Thyroid gland (tissue), 4 donors: ENCODE measurements at regions not wholly inside any gene's neighbourhood (a gene's known extent, or its start where the extent isn't known, plus 50 kb on each side); places are given as distances from the start of the nearest gene placed in this dataset.

Experiments
- DNase-seq, 2 donors: peaks; one replicate each; pipeline ENCODE4 v3.0.0-alpha.2; 2019
- H3K27ac ChIP-seq, 3 donors: fragments of 200-600 bp; sonication (generic); 1 replicate in 2 of 3; 2 replicates in 1 of 3; pipeline ENCODE4 v1.5.1; 2016 to 2019; ENCODE audit warnings: mild to moderate bottlenecking in 1 of 3, moderate library complexity in 1 of 3
- H3K27me3 ChIP-seq: fragments of 200-600 bp; sonication (generic); one replicate; pipeline ENCODE4 v1.5.1; 2019
- H3K36me3 ChIP-seq, 2 donors: fragments of 200-600 bp; sonication (generic); one replicate each; pipeline ENCODE4 v1.5.1; 2016 to 2019
- H3K4me1 ChIP-seq, 2 donors: fragments of 200-600 bp; sonication (generic); one replicate each; pipeline ENCODE4 v1.5.1; 2017 to 2019
- H3K4me3 ChIP-seq, 3 donors: fragments of 200-600 bp; sonication (generic); replicated peaks in 1 of 3; 1 replicate in 2 of 3; 2 replicates in 1 of 3; pipeline ENCODE4 v1.5.1; 2016; ENCODE audit warnings: mild to moderate bottlenecking in 1 of 3
- H3K9me3 ChIP-seq: fragments of 200-600 bp; sonication (generic); one replicate; pipeline ENCODE4 v1.5.1; 2017
- POLR2A ChIP-seq, 2 donors: fragments of 450-650 bp; IDR thresholded peaks; one replicate each; pipeline ENCODE4 v1.6.1; 2017; ENCODE audit warnings: antibody characterized with exemption in 2 of 2, mild to moderate bottlenecking in 2 of 2, moderate library complexity in 1 of 2
- WGBS, 2 donors: methylation state at CpG; one replicate each; pipeline ENCODE4 v1.1.5; 2017; 5-methylcytosine and 5-hydroxymethylcytosine counted together
- intact Hi-C: fragments of 100-400 bp; cut with DNase I; formaldehyde crosslinking; loops from one replicate; pipeline ENCODE4 v1.15.1; 2023
- TF ChIP-seq, protein P1 (sequence below), 6 experiments: fragments of 200-600 bp in 3 of 6; fragments of 450-650 bp in 3 of 6; sonication (generic) in 3 of 6; IDR thresholded peaks; one replicate each; pipeline ENCODE4 v1.5.1; 2016 to 2019; ENCODE audit warnings: antibody characterized with exemption in 6 of 6, mild to moderate bottlenecking in 2 of 6, inconsistent platforms in 1 of 6, moderate library complexity in 1 of 6

DNA sequence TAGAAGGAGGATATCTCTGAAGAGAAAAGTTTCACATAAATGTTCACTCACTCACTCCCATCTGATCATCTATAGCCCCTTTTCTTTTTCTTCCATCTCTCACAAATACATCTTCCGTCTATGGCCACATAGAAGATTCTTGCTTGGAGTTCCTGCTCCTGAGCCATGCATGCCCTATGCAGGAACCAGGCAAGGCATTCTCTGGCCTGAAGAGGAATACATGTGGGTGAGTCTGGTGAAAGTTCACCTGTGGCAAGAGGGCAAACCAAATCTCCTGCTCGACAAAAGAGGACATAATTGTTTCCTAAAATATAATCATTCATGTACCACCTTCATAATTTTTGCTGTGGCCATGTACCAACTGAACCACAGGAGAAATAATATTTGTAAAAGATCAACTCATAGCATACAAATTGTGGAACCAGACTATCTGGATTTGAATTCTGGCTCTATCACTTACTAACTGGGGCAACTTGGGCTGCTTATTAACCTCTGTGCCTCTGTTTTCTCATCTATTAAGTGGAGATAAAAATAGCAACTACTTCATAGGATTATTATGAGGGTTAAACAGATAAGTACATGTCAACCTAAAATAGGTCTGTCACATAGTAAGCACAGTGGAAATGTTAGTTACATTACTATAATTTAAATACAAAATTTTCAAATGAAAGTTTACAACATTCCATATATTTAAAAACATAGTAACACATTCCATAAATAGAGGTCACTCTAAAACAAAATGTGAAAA, 121.2 kb upstream of the NFIB start:
- no peaks in the 10 kb centered on the region for H3K27me3 ChIP-seq
- H3K27ac ChIP-seq, result no peak overlapping the region
- H3K36me3 ChIP-seq, result no peaks in the 10 kb centered on the region
- no peak overlapping the region for H3K4me3 ChIP-seq
- WGBS, 2 donors, result 87 to 91% methylated on average over 2 of the region's 2 CpGs
- intact Hi-C loops, result loop anchor here (10.0 kb wide), 1 partner anchor 1010 kb away; no protein-coding TSS in a partner anchor
- TF ChIP-seq POLR2A (IDR thresholded peaks at IDR 0.05), result no peak
- TF ChIP-seq, protein P1, sequence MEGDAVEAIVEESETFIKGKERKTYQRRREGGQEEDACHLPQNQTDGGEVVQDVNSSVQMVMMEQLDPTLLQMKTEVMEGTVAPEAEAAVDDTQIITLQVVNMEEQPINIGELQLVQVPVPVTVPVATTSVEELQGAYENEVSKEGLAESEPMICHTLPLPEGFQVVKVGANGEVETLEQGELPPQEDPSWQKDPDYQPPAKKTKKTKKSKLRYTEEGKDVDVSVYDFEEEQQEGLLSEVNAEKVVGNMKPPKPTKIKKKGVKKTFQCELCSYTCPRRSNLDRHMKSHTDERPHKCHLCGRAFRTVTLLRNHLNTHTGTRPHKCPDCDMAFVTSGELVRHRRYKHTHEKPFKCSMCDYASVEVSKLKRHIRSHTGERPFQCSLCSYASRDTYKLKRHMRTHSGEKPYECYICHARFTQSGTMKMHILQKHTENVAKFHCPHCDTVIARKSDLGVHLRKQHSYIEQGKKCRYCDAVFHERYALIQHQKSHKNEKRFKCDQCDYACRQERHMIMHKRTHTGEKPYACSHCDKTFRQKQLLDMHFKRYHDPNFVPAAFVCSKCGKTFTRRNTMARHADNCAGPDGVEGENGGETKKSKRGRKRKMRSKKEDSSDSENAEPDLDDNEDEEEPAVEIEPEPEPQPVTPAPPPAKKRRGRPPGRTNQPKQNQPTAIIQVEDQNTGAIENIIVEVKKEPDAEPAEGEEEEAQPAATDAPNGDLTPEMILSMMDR (IDR thresholded peaks at IDR 0.05), result no peak
- peaks cover 0 to 19% of the 10 kb centered on the region in 2 donors for H3K4me1 ChIP-seq
- no peaks in the 10 kb centered on the region for H3K9me3 ChIP-seq
- DNase-seq, result no peak

DNA sequence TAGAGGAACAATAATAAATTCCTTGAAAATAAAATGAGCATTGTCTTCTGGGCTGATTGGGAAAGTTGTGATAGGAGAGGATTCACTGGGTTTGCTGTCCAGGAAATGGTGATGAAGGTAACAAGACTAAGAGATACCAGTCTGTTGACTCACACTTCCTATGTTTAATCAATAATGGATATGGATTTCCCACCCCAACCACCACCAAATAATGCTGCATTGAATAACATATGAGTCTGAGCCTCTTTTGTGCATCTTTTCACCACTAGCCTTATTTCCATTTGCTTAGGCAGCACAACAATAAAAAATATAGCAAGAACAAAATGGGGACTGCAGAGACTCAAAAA, 120.2 kb upstream of the NFIB start:
- Histone ChIP-seq H3K36me3 (no peaks in the 10 kb centered on the region), H3K27me3 (no peaks in the 10 kb centered on the region), H3K4me3 (no peak overlapping the region), H3K27ac (no peak overlapping the region), H3K4me1 (peaks cover 0 to 19% of the 10 kb centered on the region in 2 donors), H3K9me3 (no peaks in the 10 kb centered on the region)
- TF ChIP-seq, protein P1 (IDR thresholded peaks at IDR 0.05), result no peak
- TF ChIP-seq POLR2A (IDR thresholded peaks at IDR 0.05), result no peak
- no peak for DNase-seq
- intact Hi-C loops, result loop anchor here (10.0 kb wide), 1 partner anchor 1009 kb away; no protein-coding TSS in a partner anchor

DNA sequence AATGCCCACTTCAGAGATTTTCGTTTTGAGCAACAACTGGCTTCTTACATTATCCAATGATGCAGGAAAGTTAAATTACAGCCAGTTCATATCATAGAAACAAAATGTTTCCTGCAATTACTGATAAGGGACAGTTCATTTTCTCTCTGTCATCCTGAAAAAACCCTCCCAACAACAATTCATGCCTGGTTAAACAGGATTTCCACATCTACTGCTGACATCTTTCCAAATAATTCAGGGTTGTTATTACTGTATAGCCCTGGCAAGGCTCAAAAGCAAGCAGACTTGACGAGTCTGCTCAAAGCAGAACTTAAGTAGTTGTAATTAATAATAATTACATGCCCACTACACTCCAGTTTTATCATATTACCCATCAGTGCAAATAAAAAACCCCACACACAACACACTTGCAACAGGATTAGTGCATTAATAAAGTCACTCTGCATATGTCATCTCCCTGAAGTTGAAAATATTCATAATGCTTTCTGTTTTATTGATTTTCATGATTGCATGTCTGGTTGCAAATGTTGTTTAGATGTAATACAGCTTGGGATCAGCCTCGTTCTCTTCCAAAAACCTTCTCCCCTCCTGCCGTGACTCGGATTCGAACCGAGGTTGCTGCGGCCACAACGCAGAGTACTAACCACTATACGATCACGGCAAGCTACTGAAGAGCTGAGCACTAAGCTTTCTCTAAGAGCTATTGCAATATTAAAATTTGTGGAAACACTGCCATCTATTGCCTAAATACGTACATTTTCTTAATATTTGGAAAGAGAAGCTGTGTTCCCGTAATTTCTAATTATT, 119.6 kb upstream of the NFIB start:
- intact Hi-C loops, result loop anchor here (10.0 kb wide), 1 partner anchor 1009 kb away; no protein-coding TSS in a partner anchor
- WGBS, 2 donors, result 28 to 33% methylated on average over 13 of the region's 13 CpGs
- Histone ChIP-seq H3K4me3 (no peak overlapping the region), H3K27me3 (no peaks in the 10 kb centered on the region), H3K36me3 (no peaks in the 10 kb centered on the region), H3K9me3 (no peaks in the 10 kb centered on the region), H3K4me1 (peaks cover 0 to 24% of the 10 kb centered on the region in 2 donors), H3K27ac (no peak overlapping the region)
- TF ChIP-seq, protein P1 (IDR thresholded peaks at IDR 0.05), result peak in 3 of 6 experiments; percentile 30 to 43 (median 30)
- TF ChIP-seq POLR2A (IDR thresholded peaks at IDR 0.05), result no peak
- DNase-seq, result no peak

DNA sequence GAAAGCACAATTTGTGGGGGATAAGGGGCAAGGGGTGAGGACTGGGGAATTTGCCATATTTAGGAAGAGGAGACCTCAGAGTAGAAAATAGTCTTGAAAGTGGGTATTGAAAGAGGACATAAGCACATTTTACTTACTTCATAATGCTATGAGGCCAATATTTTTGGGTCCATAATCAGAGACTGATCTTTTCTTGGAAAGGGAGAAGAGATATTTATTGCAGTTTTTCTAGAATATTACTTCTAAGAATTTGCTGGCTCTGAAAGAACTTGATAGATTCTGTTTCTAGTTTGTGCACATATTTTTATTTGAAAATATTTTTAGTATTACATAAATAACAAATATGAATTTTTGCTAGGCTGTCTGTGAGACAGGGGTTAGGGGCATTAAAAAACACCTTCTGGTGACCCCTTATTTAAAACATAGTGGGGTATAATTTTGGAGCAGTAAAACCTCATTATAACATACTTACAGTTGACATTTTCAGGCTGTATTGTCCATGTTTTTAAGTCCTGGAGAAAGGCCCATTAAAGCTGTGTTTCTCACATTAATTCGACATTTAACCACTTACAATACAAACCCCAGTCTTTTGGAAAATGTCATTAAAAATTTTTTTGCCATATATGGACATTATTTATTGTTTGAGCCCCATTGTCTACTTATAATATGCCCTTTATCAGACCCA, 118.9 kb upstream of the NFIB start:
- WGBS, 2 donors, result 49 to 69% methylated on average over 1 of the region's 1 CpG
- Histone ChIP-seq H3K27ac (no peak overlapping the region), H3K27me3 (no peaks in the 10 kb centered on the region), H3K4me3 (no peak overlapping the region), H3K9me3 (no peaks in the 10 kb centered on the region), H3K36me3 (no peaks in the 10 kb centered on the region), H3K4me1 (peaks cover 0 to 26% of the 10 kb centered on the region in 2 donors)
- intact Hi-C loops, result loop anchor here (10.0 kb wide), 1 partner anchor 1008 kb away; no protein-coding TSS in a partner anchor
- TF ChIP-seq, protein P1 (IDR thresholded peaks at IDR 0.05), result no peak
- TF ChIP-seq POLR2A (IDR thresholded peaks at IDR 0.05), result no peak
- DNase-seq, result no peak
